ENCODE measurements at regions not wholly inside any gene's neighbourhood (a gene's known extent, or its start where the extent isn't known, plus 50 kb on each side); places are given as distances from the start of the nearest gene placed in this dataset.
"Not testable (repeated sequence)": the region's sequence is repeated elsewhere in the genome, so short reads cannot be mapped to it uniquely, and the experiment has no call there.

GRCh38 chr14:71613168-71613567 lies 319.1 kb upstream of the RGS6 start:
- DNase-seq, result no peak

DNA sequence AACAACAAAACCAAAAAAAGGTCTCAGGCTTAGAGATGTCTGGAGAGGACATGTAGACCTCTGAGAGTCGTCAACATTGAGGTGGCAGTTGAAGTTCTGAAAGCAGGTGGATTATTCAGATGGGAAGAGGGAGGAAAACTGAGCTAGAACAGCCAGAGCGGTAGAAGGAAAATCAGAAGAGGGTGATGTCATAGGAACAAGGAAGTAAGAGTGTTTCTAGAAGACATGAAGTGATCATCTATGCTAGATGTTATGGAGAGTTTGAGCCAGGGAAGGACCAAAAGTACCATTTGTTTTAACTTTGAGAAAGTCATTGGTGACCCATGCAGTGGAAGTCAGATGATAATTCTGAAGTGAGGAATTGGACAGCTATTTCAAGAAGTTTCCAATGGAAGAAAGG lies 316.2 kb upstream of the RGS6 start:
- no peak for DNase-seq

GRCh38 chr14:71618047-71618446 lies 314.2 kb upstream of the RGS6 start:
- DNase-seq, result no peak

DNA sequence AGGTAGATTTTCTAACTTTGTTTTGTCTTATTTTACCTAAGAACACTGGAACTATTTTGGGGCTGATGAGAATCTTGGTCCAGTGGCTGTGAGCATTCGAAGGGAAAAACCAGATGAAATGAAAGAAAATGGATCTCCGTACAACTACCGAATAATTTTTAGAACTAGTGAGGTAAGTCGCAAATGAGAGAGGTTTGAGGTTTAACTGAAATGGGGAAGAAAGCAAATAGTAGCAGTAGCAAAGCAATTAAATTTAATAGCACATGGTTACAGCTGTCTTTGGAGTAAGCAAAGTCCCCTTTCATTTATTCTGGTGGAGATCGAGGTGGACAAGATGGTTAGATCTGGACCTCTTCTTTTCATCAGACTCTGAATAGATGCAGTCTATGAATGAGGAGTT lies 313.5 kb upstream of the RGS6 start:
- no peak for DNase-seq

DNA sequence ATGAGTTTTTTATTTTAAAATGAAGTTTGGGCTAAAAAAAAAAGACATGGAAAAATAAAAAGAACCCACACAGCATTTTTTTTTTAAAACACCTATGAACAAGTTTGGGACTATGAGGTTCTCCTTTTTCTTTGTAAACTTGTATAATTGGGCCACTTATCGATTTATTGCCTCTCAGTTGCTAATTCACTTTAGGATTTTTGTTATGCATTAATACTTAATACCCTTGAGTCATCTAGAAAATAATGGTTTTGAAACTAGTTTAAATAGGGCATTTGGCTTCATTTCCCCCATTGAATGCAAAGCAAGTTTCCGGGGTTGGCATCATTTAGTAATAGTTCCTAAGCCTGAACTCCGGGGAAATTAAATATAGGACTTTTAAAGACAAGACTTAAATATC lies 312.8 kb upstream of the RGS6 start:
- DNase-seq, result no peak

- no peak for DNase-seq
Observed at GRCh38 chr14:71620401-71620800, 311.8 kb upstream of the RGS6 start.

DNA sequence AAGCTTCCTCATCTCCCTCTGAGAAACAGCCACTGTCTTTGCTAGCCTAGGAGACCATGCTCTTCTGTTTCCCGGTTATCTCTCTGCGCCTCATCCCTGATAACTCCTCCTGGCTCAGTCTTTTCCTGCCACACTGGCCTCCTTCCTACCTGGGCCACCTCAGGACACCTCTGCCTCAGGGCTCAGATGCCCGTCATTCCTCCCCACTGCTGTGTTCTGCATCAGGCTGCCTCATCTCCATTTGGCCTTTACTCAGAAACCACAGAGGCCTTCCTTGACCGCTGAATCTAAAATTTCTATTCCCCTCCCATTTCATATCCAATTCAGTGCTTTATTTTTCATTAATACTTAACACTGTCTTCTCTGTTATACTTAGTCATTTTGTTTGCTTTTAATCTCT lies 311.0 kb upstream of the RGS6 start:
- DNase-seq, result no peak

DNA sequence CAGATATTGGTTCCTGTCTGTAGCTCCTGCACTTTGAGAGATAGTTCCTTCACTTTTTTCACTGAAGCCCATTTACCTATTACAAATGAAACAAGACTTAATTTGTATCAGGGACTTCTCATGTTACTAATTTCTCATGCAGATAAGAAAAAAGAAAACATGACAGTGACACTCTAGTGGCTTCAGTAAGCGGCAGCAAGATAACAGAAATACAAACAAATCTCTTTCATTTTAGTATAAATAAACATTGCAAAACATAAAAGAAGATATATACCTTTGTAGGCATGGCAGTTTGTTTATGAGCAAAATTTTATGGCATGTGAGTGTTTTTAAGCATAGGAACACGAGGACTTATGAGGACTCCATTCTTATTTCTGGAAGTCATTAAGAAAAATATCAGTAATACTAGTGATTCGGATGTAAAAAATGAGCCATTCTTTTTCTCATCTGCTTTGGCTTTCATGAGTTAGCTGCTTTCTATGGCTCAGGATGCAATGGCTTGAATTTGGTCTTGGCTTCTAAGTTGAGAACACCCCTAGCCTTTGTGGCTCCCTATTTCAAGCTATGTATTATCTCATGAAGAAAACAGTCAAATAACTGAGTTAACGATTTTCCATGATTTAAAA lies 310.1 kb upstream of the RGS6 start:
- no peak for DNase-seq

- DNase-seq, result no peak
Observed at GRCh38 chr14:71623939-71624338, 308.3 kb upstream of the RGS6 start.

DNA sequence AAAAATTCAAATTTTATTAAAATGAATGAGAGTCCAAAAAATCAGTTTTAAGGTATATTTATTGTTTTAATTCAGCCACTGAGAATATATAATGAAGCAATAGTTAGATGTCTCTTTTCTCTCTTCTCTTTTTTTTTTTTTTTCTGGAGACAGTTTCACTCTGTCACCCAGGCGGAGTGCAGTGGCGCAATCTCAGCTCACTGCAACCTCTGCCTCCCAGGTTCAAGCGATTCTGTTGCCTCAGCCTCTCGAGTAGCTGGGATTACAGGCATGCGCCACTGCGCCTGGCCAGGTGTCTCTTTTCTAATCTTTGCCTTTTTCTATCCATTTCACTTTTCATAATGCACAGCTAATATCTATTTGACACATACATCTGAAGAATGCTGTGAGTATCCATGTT lies 307.1 kb upstream of the RGS6 start:
- DNase-seq, result no peak

DNA sequence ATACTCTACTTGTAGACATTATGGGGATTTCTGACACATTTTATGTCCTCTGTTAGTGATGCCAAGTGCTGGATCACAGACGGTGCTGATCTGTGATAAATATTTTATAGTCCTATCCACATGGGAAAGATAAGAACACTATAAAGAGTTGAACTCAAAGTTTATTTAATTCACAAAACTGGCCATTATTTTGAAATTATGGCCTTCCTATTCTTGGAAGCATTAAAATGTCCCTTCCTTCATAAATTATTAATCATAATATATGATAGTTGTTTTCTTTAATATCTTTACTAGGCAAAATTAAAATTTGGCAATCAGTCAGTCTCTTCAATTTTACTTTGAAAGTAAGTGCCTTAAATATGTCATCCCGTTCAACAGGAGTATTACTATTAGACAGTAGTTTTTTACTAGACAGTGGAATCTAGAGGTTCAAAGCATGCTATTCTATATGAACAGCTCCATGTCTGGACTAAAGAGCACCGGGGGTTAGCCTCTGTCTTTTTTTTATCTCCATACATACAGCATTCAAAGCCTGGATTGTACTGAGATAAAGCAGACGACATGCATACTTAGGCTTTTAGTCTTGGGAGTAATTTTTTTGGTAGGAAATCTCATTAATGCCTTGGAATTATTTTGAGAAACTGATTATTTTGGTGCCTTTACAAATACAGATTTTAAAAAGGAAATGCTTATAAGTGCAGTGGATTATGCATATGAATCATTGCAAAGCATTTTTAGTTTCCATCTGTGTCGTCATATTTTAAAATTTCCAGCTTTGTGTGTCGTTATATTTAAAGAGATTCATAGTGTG lies 306.1 kb upstream of the RGS6 start:
- DNase-seq, result no peak

- no peak for DNase-seq
Observed at GRCh38 chr14:71628433-71628832, 303.8 kb upstream of the RGS6 start.

GRCh38 chr14:71629250-71629649 lies 303.0 kb upstream of the RGS6 start:
- DNase-seq, result no peak

DNA sequence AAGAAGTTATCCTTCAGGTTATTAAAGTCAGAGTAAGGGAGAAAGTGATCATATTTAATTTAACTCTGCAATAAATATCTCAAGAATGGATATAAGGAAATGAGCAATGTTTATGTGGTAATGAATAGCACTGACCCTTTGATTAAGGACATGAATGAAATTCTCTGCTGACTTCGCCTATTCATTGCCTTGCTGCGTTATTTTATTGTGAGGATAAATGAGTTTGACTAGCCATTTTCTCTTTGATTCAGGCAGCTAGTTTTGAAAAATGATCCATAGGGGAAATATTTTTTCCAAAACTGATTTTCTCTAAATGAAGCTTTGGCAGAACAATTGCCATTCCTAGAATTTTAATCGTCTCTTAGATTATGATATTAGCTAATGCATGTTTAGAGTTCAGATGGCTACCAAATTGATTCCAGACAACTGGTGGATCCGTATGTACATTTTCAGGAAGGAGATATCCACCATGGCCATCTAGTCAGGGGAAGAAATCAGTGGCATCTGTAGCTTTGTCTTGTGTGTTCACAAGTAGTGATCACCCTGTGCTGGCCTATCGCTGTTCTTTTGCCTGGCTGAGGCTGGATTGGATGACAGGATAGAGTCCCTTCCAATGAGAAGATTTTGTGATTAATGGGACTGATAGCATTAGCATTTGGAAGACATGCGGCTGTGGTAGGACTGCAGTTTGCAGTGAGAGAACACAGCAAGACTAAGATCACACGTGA lies 302.3 kb upstream of the RGS6 start:
- DNase-seq, result no peak

DNA sequence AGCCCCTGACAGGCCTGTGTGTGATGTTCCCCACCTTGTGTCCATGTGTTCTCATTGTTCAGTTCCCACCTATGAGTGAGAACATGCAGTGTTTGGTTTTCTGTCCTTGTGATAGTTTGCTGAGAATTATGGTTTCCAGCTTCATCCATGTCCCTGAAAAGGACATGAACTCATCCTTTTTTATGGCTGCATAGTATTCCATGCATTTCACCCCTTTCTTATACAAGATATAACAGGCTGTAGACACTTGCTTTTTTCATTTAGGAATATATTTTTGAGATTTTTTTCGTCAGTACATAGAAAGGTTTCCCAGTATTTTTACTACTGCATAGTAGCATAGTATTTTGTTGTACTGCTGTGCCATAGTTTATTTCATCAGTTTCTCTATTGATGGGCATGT lies 301.2 kb upstream of the RGS6 start:
- not testable (repeated sequence) for DNase-seq

DNA sequence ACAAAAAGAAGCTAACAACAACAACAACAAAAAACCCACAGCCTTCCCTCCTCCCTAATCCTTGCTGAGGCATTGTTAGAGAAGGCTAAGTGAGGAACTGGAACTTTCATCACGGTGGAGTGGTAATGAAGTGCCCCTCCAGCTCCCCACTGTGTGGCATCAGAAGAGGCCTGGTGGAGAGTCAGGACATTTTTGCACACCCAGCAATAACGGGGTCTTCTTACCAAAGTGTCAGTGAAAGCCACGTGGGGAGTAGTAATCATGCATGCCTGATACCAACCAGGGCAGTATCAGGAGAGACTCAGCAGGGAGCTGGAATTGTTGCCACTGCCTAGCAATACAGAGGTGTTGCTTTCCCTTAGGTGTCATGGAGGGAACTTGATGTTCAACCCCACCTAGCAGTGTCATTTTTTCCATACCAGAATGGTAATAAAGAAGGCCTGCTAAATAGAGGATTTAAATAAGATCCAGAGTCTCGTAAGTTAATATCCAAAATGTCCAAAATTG lies 299.7 kb upstream of the RGS6 start:
- DNase-seq, result no peak

DNA sequence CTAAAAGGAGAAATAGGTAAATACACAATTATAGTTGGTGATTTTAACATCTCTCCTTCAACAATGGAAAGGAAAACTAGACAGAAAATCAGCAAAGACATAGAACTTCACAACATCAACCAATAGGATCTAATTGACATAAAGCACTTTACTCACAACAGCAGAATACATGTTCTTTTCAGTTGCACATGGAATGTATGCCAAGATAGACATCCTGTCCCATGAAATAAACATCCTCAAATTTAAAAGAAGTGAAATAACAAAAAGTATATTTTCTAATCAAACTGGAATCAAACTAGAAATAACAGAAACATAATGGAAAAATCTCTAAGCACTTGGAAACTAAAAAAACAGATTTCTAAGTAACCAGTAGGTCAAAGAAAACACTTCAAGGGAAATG lies 296.2 kb upstream of the RGS6 start:
- DNase-seq, result no peak

- DNase-seq, result no peak
Observed at GRCh38 chr14:71636820-71637471, 295.3 kb upstream of the RGS6 start.

GRCh38 chr14:71638523-71639196 lies 293.6 kb upstream of the RGS6 start:
- DNase-seq, result no peak

GRCh38 chr14:71642715-71643114 lies 289.5 kb upstream of the RGS6 start:
- DNase-seq, result no peak

DNA sequence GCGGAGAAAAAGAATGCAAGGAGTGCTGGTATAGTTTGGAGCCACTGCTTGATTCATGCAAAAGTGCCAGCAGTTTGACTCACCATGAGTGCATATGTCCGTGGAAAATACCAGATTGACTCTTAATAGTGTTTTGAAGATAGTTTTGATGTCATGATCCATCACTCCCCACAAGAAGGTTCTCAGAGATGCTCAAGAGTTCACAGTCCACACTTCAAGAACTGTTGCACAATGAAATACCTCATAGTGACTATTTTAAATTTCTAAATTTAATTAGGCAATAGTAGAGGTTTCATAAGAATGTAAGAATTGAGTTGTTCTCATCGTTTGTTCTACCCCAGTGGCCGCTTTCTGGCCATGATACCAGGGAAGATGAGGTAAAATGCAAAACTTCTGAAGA lies 286.6 kb upstream of the RGS6 start:
- DNase-seq, result no peak

- no peak for DNase-seq
Observed at GRCh38 chr14:71646518-71646917, 285.7 kb upstream of the RGS6 start.

Measured in T-helper 1 cell (primary cell).